Pancreas (tissue), 10 donors: ENCODE measurements at regions not wholly inside any gene's neighbourhood (a gene's known extent, or its start where the extent isn't known, plus 50 kb on each side); places are given as distances from the start of the nearest gene placed in this dataset.

ENCODE experiments used
- ATAC-seq, 4 donors: fragments of 200-7000 bp; cut with Tn5 transposase; one replicate each; pipeline versions ENCODE4 v1.8.0 to v1.9.1; 2020; ENCODE audit warnings: mild to moderate bottlenecking in 4 of 4, moderate library complexity in 4 of 4
- DNase-seq, 6 donors: peaks; one replicate each; pipeline ENCODE4 v3.0.0-alpha.2; 2020
- FAIRE-seq: peaks from 2 replicates; lab custom pipeline; 2012; peaks lifted over from hg19 to GRCh38; lab: Jason Lieb, UNC
- H3K27ac ChIP-seq, 4 donors: fragments of 200-600 bp; sonication (generic); 1 replicate in 3 of 4; 2 replicates in 1 of 4; pipeline versions ENCODE4 v1.5.0 to v1.8.0; 2020
- H3K27me3 ChIP-seq, 4 donors: fragments of 200-600 bp; one replicate each; pipeline ENCODE4 v1.8.0; 2021
- H3K36me3 ChIP-seq, 3 donors: fragments of 200-600 bp; sonication (generic) in 1 of 3; one replicate each; pipeline versions ENCODE4 v1.5.0 to v1.8.0; 2020 to 2021
- H3K4me1 ChIP-seq, 3 donors: fragments of 200-600 bp; one replicate each; pipeline ENCODE4 v1.8.0; 2021
- H3K4me3 ChIP-seq, 4 donors: fragments of 200-600 bp; sonication (generic) in 2 of 4; one replicate each; pipeline versions ENCODE4 v1.5.0 to v1.8.0; 2020 to 2021
- H3K9me3 ChIP-seq, 4 donors: fragments of 200-600 bp; one replicate each; pipeline ENCODE4 v1.8.0; 2021
- CTCF ChIP-seq, 4 donors: fragments of 200-600 bp; sonication (generic) in 3 of 4; IDR thresholded peaks; one replicate each; pipeline versions ENCODE4 v1.5.0 to v1.8.0; 2021; ENCODE audit warnings: antibody characterized with exemption in 4 of 4
- WGBS, 2 donors: extraction: QIAGEN DNeasy Blood & Tissue Kit; methylation state at CpG; one replicate each; pipeline ENCODE4 v1.1.7; 2013; 5-methylcytosine and 5-hydroxymethylcytosine counted together
- intact Hi-C, 3 donors: fragments of 100-400 bp; cut with DNase I; formaldehyde crosslinking; loops; one replicate each; pipeline versions ENCODE4 v1.11.1 to v1.14.2; 2022
- donor health status: healthy with polysubstance abuse.
- donor health status: DM: no; HTN: no; CAD: no; lungs with moderate emphysema.
- donor health status: DM: no; HTN: no; CAD: no.
- donor health status: control.
- donor health status: control.
- donor health status: Bipolar disorder and iron deficiency.
- donor health status: DM: yes; HTN: yes; CAD: no.
- donor health status: DM: no; HTN: no; CAD: no.
- donor health status: DM: no; HTN: no; CAD: no.
- donor health status: DM: yes; HTN: yes; CAD: no.

GRCh38 chr17:68771867-68772515 is 170.8 kb upstream of the FAM20A start:
- no peak for FAIRE-seq
- H3K9me3 ChIP-seq, result no peaks in the 10 kb centered on the region
- peak in 3 of 4 donors; percentile 34 to 48 (median 35) for TF ChIP-seq CTCF (IDR thresholded peaks at IDR 0.05)
- peak in 3 of 4 donors; percentile 79 to 87 (median 87) for ATAC-seq
- intact Hi-C loops, result loop anchor here in 1 of 3 donors (10.0 kb wide), 1 partner anchor 463 kb away; no protein-coding TSS in a partner anchor
- H3K27ac ChIP-seq, result peak overlapping the region in 1 of 4 donors; percentile 22
- H3K4me1 ChIP-seq, result peaks cover 0 to 4% (median 0%) of the 10 kb centered on the region in 3 donors
- no peak overlapping the region for H3K4me3 ChIP-seq
- no peaks in the 10 kb centered on the region for H3K36me3 ChIP-seq
- 35 to 41% methylated on average over 8 of the region's 8 CpGs for WGBS, 2 donors
- H3K27me3 ChIP-seq, result no peaks in the 10 kb centered on the region
- DNase-seq, result no peak

GRCh38 chr17:68768804-68769203 is 167.6 kb upstream of the FAM20A start:
- FAIRE-seq (no peak), DNase-seq (no peak), ATAC-seq (no peak)
- Histone ChIP-seq H3K4me3 (no peak overlapping the region), H3K36me3 (no peaks in the 10 kb centered on the region), H3K4me1 (no peaks in the 10 kb centered on the region), H3K27ac (no peak overlapping the region), H3K9me3 (no peaks in the 10 kb centered on the region), H3K27me3 (no peaks in the 10 kb centered on the region)
- no peak for TF ChIP-seq CTCF (IDR thresholded peaks at IDR 0.05)
- WGBS, 2 donors, result 64 to 78% methylated on average over 6 of the region's 6 CpGs
- intact Hi-C loops, result no loop called here

GRCh38 chr17:68766640-68767039 is 165.5 kb upstream of the FAM20A start:
- H3K4me3 ChIP-seq, result no peak overlapping the region
- no peaks in the 10 kb centered on the region for H3K9me3 ChIP-seq
- ATAC-seq (no peak), FAIRE-seq (no peak), DNase-seq (no peak)
- intact Hi-C loops, result no loop called here
- no peak overlapping the region for H3K27ac ChIP-seq
- no peaks in the 10 kb centered on the region for H3K4me1 ChIP-seq
- TF ChIP-seq CTCF (IDR thresholded peaks at IDR 0.05), result no peak
- no peaks in the 10 kb centered on the region for H3K27me3 ChIP-seq
- 58 to 71% methylated on average over 4 of the region's 4 CpGs for WGBS, 2 donors
- H3K36me3 ChIP-seq, result no peaks in the 10 kb centered on the region

- Histone ChIP-seq H3K4me3 (no peak overlapping the region), H3K9me3 (no peaks in the 10 kb centered on the region), H3K27ac (no peak overlapping the region), H3K36me3 (no peaks in the 10 kb centered on the region), H3K27me3 (no peaks in the 10 kb centered on the region), H3K4me1 (peaks cover 0 to 7% (median 6%) of the 10 kb centered on the region in 3 donors)
- no peak for FAIRE-seq
- no peak for TF ChIP-seq CTCF (IDR thresholded peaks at IDR 0.05)
- WGBS, 2 donors, result 55 to 71% methylated on average over 1 of the region's 1 CpG
- ATAC-seq, result no peak
- no peak for DNase-seq
- intact Hi-C loops, result no loop called here
Measured at GRCh38 chr17:68763562-68763961, 162.4 kb upstream of the FAM20A start.

- no peak for FAIRE-seq
Measured at GRCh38 chr17:68762911-68763310, 161.7 kb upstream of the FAM20A start.

More at GRCh38 chr17:68762911-68763310, 161.7 kb upstream of the FAM20A start:
- intact Hi-C loops, result no loop called here
- Histone ChIP-seq H3K4me3 (no peak overlapping the region), H3K9me3 (no peaks in the 10 kb centered on the region), H3K36me3 (no peaks in the 10 kb centered on the region), H3K27ac (no peak overlapping the region), H3K4me1 (peaks cover 0 to 7% (median 6%) of the 10 kb centered on the region in 3 donors), H3K27me3 (no peaks in the 10 kb centered on the region)
- WGBS, 2 donors, result 45 to 72% methylated on average over 2 of the region's 2 CpGs
- no peak for TF ChIP-seq CTCF (IDR thresholded peaks at IDR 0.05)
- ATAC-seq (no peak), DNase-seq (no peak)
